ENCODE measurements at regions not wholly inside any gene's neighbourhood (a gene's known extent, or its start where the extent isn't known, plus 50 kb on each side); places are given as distances from the start of the nearest gene placed in this dataset.

GRCh38 chr4:130309221-130309620, 1213.3 kb downstream of the C4orf33 start:
- DNase-seq (ENCODE audit: low read depth) = no peak

GRCh38 chr4:130322439-130322838, 1226.5 kb downstream of the C4orf33 start:
- no peak for DNase-seq (ENCODE audit: low read depth)

GRCh38 chr4:130329036-130329435, 1233.1 kb downstream of the C4orf33 start:
- DNase-seq (ENCODE audit: low read depth) = no peak

GRCh38 chr4:130333241-130333759, 1237.3 kb downstream of the C4orf33 start:
- no peak for DNase-seq (ENCODE audit: low read depth)

GRCh38 chr4:130335417-130336194, 1239.7 kb downstream of the C4orf33 start:
- no peak for DNase-seq (ENCODE audit: low read depth)

GRCh38 chr4:130336585-130337217, 1240.7 kb downstream of the C4orf33 start:
- peak; percentile 31 for DNase-seq (ENCODE audit: low read depth)

- no peak for DNase-seq (ENCODE audit: low read depth)
These were observed 1242.9 kb downstream of the C4orf33 start for GRCh38 chr4:130338851-130339250.

- DNase-seq (ENCODE audit: low read depth) = no peak
These were observed 1253.8 kb downstream of the C4orf33 start for GRCh38 chr4:130349745-130350144.

- no peak for DNase-seq (ENCODE audit: low read depth)
These were observed 1260.9 kb downstream of the C4orf33 start for GRCh38 chr4:130356873-130357272.

GRCh38 chr4:130359542-130359941, 1263.6 kb downstream of the C4orf33 start:
- DNase-seq (ENCODE audit: low read depth) = peak; percentile 44

GRCh38 chr4:130361616-130362015, 1265.7 kb downstream of the C4orf33 start:
- DNase-seq (ENCODE audit: low read depth) = no peak

GRCh38 chr4:130368668-130369067, 1272.7 kb downstream of the C4orf33 start:
- DNase-seq (ENCODE audit: low read depth) = no peak

GRCh38 chr4:130393231-130393630, 1297.3 kb downstream of the C4orf33 start:
- DNase-seq (ENCODE audit: low read depth) = peak; percentile 15

- DNase-seq (ENCODE audit: low read depth) = peak; percentile 49
These were observed 1297.7 kb downstream of the C4orf33 start for GRCh38 chr4:130393642-130394041.

GRCh38 chr4:130395871-130396270, 1299.9 kb downstream of the C4orf33 start:
- DNase-seq (ENCODE audit: low read depth) = peak; percentile 87

GRCh38 chr4:130403221-130403620, 1307.3 kb downstream of the C4orf33 start:
- DNase-seq (ENCODE audit: low read depth) = no peak

- no peak for DNase-seq (ENCODE audit: low read depth)
These were observed 1320.3 kb downstream of the C4orf33 start for GRCh38 chr4:130416228-130416627.

- DNase-seq (ENCODE audit: low read depth) = no peak
These were observed 1323.4 kb downstream of the C4orf33 start for GRCh38 chr4:130419211-130419975.

GRCh38 chr4:130422261-130422660, 1326.3 kb downstream of the C4orf33 start:
- no peak for DNase-seq (ENCODE audit: low read depth)

- no peak for DNase-seq (ENCODE audit: low read depth)
These were observed 1328.3 kb downstream of the C4orf33 start for GRCh38 chr4:130424211-130424610.

- DNase-seq (ENCODE audit: low read depth) = no peak
These were observed 1336.3 kb downstream of the C4orf33 start for GRCh38 chr4:130432289-130432688.

- no peak for DNase-seq (ENCODE audit: low read depth)
These were observed 1353.8 kb downstream of the C4orf33 start for GRCh38 chr4:130449741-130450140.
